ENCODE measurements at regions not wholly inside any gene's neighbourhood (a gene's known extent, or its start where the extent isn't known, plus 50 kb on each side); places are given as distances from the start of the nearest gene placed in this dataset.

DNA sequence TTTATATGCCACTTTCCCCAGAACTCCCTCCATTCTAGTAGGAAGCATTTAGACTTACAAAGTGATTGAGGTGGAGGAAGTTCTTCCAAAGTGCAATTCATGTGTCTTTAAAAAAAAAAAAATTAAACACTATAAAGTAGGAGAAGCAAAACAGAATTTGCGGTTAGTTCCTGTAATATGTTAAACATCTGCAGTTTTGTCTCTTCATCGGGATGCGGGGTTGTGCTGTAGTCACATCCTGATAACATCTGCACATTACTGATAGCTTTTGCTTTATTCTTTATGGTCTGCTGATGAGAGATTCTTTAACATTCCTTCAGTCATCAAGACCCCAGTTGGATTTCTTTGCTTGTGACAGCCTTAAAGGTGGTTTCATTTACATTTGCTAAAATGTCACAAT, 694.3 kb downstream of the NR2F1-AS1 start:
- no peak for DNase-seq (ENCODE audit: low read depth)
- TF ChIP-seq, protein P1, sequence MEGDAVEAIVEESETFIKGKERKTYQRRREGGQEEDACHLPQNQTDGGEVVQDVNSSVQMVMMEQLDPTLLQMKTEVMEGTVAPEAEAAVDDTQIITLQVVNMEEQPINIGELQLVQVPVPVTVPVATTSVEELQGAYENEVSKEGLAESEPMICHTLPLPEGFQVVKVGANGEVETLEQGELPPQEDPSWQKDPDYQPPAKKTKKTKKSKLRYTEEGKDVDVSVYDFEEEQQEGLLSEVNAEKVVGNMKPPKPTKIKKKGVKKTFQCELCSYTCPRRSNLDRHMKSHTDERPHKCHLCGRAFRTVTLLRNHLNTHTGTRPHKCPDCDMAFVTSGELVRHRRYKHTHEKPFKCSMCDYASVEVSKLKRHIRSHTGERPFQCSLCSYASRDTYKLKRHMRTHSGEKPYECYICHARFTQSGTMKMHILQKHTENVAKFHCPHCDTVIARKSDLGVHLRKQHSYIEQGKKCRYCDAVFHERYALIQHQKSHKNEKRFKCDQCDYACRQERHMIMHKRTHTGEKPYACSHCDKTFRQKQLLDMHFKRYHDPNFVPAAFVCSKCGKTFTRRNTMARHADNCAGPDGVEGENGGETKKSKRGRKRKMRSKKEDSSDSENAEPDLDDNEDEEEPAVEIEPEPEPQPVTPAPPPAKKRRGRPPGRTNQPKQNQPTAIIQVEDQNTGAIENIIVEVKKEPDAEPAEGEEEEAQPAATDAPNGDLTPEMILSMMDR (IDR thresholded peaks at IDR 0.05; ENCODE audit: insufficient read depth, low read depth, low read length), result no peak
- H3K27me3 ChIP-seq (ENCODE audit: control insufficient read depth, insufficient read depth, low read length), result no peaks in the 10 kb centered on the region
- CTCF ChIA-PET, result interaction anchor here (0.6 to 1.0 kb wide), 6 partner anchors 8 to 458 kb away, joined by 3 to 4 read pairs (median 4); no protein-coding TSS in a partner anchor
- no peak overlapping the region for H3K4me3 ChIP-seq (ENCODE audit: low read depth, low read length)
- POLR2A ChIA-PET, result no interaction called here
- no peaks in the 10 kb centered on the region for H3K36me3 ChIP-seq (ENCODE audit: control insufficient read depth, insufficient read depth, low read length)

DNA sequence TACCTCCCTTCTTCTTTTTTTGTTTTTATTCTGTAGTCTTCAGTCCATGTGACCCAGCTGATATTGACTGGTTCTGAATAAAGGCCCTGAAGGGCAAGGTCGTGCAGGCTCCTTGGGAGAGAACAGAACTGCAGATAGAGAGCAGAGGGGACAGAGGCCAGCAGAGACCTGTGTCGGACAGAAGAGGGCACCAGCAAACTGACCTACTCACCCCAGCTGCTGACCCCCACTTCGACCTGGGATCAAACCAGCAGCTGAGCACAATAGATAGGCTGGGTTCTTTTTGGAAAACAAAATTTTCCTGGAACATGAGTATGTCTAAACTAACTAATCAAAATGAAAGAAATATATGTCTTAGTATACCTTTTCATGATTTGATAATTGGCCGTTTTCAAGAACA, 695.1 kb downstream of the NR2F1-AS1 start:
- TF ChIP-seq, protein P1 (IDR thresholded peaks at IDR 0.05; ENCODE audit: insufficient read depth, low read depth, low read length), result no peak
- POLR2A ChIA-PET, result no interaction called here
- H3K36me3 ChIP-seq (ENCODE audit: control insufficient read depth, insufficient read depth, low read length), result no peaks in the 10 kb centered on the region
- no peak overlapping the region for H3K4me3 ChIP-seq (ENCODE audit: low read depth, low read length)
- CTCF ChIA-PET, result interaction anchor here (0.6 kb wide), 1 partner anchor 459 kb away, joined by 3 read pairs; no protein-coding TSS in a partner anchor
- H3K27me3 ChIP-seq (ENCODE audit: control insufficient read depth, insufficient read depth, low read length), result no peaks in the 10 kb centered on the region
- DNase-seq (ENCODE audit: low read depth), result no peak

DNA sequence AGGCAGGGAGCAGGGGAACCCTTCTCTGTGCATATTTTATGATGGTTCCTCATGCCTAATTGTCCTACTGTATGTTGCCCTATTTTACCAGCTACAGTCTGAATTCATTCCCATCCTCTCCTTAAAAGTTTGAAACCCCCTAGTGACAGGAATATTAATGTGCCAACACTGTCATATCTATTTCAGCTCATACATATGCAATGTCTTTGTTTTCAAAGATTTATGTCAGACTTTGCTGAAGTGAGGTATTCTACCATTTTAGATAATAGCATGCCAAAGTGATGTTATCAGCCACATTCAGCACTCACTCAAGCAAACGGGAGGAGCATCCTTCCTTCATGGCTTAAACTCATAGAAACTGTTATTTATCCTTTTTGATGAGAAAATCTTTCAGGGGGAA, 696.5 kb downstream of the NR2F1-AS1 start:
- Histone ChIP-seq H3K36me3 (ENCODE audit: control insufficient read depth, insufficient read depth, low read length) (no peaks in the 10 kb centered on the region), H3K27me3 (ENCODE audit: control insufficient read depth, insufficient read depth, low read length) (no peaks in the 10 kb centered on the region), H3K4me3 (ENCODE audit: low read depth, low read length) (no peak overlapping the region)
- TF ChIP-seq, protein P1 (IDR thresholded peaks at IDR 0.05; ENCODE audit: insufficient read depth, low read depth, low read length), result no peak
- no peak for DNase-seq (ENCODE audit: low read depth)
- ChIA-PET POLR2A (no interaction called here), CTCF (no interaction called here)

DNA sequence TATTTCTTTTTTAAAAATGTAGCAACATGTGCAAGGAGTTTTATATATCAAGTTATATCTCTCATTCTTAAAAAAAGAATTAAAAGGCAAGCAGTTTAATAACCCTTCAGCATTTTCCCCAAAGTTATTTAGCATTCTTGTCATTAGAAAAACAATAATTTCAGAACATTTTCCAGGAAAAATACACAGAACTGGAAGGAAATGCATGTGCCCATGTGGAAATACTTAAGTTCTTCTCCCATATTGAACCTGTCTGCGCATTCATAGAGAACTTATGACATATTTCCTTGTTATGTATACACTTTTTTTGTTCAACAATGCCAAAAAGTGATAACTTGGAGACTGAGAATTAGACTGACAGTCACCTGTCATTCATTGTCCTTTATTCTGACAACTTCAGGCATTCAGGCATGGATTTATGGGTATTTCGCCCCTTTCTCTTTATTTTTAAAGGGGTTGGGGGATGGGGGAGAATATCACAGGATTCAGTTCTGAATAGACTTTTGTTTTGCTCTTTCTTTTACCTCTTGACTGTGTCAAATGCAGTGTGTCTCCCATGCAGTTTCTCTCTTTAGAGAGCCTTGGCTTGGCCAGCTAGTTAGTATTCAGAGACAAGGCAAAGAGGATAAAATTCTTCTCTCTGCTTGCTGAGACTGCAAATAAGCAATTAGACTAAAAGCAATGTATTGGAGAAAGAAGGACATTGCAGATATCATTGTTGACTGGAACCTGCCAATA, 701.0 kb downstream of the NR2F1-AS1 start:
- ChIA-PET CTCF (no interaction called here), POLR2A (no interaction called here)
- DNase-seq (ENCODE audit: low read depth), result no peak
- no peaks in the 10 kb centered on the region for H3K27me3 ChIP-seq (ENCODE audit: control insufficient read depth, insufficient read depth, low read length)
- no peaks in the 10 kb centered on the region for H3K36me3 ChIP-seq (ENCODE audit: control insufficient read depth, insufficient read depth, low read length)
- H3K4me3 ChIP-seq (ENCODE audit: low read depth, low read length), result no peak overlapping the region
- TF ChIP-seq, protein P1 (IDR thresholded peaks at IDR 0.05; ENCODE audit: insufficient read depth, low read depth, low read length), result no peak

DNA sequence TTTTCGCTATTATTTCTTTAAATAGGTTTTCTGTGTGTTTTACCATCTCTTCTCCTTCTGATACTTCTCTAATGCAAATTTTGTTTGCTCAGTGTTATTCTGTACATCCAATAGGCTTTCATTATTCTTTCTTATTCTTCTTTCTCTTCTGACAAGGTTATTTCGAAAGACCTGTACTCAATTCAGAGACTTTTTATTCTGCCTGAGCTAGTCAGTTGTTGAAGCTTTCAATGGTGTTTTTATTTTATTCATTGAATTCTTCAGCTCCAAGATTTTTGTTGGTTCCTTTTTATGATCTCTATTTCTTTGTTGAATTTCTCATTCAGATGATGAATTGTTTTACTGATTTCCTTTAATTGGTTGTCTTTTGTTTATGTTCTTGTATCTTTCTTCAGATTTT, 706.2 kb downstream of the NR2F1-AS1 start:
- CTCF ChIA-PET, result no interaction called here
- POLR2A ChIA-PET, result no interaction called here
- DNase-seq (ENCODE audit: low read depth), result no peak
- H3K36me3 ChIP-seq (ENCODE audit: control insufficient read depth, insufficient read depth, low read length), result no peaks in the 10 kb centered on the region
- H3K4me3 ChIP-seq (ENCODE audit: low read depth, low read length), result no peak overlapping the region
- TF ChIP-seq, protein P1 (IDR thresholded peaks at IDR 0.05; ENCODE audit: insufficient read depth, low read depth, low read length), result no peak
- no peaks in the 10 kb centered on the region for H3K27me3 ChIP-seq (ENCODE audit: control insufficient read depth, insufficient read depth, low read length)
